ENCODE measurements at regions not wholly inside any gene's neighbourhood (a gene's known extent, or its start where the extent isn't known, plus 50 kb on each side); places are given as distances from the start of the nearest gene placed in this dataset.

DNA sequence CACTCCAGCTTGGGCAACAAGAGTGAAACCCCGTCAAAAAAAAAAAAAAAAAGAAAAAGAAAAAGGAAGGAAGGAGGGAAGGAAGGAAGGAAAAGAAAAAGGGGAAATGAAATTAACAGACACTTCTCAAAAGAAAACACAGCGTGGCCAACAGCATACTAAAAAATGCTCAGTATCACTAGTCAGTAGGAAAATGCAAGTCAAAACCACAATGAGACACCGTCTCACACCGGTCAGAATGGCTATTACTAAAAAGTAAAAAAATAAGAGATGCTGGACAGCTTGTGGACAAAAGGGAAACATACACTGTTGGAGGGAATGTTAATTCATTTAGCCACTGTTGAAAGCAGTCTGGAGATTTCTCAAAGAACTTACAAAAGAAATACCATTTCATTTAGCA is 369.5 kb upstream of the BRINP3 start:
- H3K9me3 ChIP-seq (ENCODE audit: insufficient read depth, low read length, severe bottlenecking): no peaks in the 10 kb centered on the region
- no peaks in the 10 kb centered on the region for H4K20me1 ChIP-seq (ENCODE audit: insufficient read depth, low read length)
- DNase-seq: no peak
- H3K27me3 ChIP-seq (ENCODE audit: insufficient read depth, low read length, poor library complexity): no peaks in the 10 kb centered on the region
- no peak overlapping the region for H2AFZ ChIP-seq (ENCODE audit: low read depth, low read length)
- ATAC-seq (ENCODE audit: insufficient read depth, low read depth): no peak
- no peak overlapping the region for H3K4me3 ChIP-seq (ENCODE audit: low read depth in 1 of 2, low read length in 2 of 2)
- H3K36me3 ChIP-seq (ENCODE audit: insufficient read depth, low read length): no peaks in the 10 kb centered on the region
- H3K79me2 ChIP-seq (ENCODE audit: insufficient read depth, low read length): no peaks in the 10 kb centered on the region
- no peak for TF ChIP-seq EZH2 (IDR thresholded peaks at IDR 0.05; ENCODE audit: borderline replicate concordance, low read depth, low read length, severe bottlenecking)
- TF ChIP-seq, protein P1, sequence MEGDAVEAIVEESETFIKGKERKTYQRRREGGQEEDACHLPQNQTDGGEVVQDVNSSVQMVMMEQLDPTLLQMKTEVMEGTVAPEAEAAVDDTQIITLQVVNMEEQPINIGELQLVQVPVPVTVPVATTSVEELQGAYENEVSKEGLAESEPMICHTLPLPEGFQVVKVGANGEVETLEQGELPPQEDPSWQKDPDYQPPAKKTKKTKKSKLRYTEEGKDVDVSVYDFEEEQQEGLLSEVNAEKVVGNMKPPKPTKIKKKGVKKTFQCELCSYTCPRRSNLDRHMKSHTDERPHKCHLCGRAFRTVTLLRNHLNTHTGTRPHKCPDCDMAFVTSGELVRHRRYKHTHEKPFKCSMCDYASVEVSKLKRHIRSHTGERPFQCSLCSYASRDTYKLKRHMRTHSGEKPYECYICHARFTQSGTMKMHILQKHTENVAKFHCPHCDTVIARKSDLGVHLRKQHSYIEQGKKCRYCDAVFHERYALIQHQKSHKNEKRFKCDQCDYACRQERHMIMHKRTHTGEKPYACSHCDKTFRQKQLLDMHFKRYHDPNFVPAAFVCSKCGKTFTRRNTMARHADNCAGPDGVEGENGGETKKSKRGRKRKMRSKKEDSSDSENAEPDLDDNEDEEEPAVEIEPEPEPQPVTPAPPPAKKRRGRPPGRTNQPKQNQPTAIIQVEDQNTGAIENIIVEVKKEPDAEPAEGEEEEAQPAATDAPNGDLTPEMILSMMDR (IDR thresholded peaks at IDR 0.05; ENCODE audit: borderline replicate concordance, extremely low read depth, low read length, poor library complexity, severe bottlenecking): no peak
- H3K27ac ChIP-seq (ENCODE audit: low read length): no peak overlapping the region
- H3K4me1 ChIP-seq (ENCODE audit: insufficient read depth, low read length): no peaks in the 10 kb centered on the region
- no peak overlapping the region for H3K4me2 ChIP-seq (ENCODE audit: insufficient read depth, low read length)
- H3K9ac ChIP-seq (ENCODE audit: low read depth, low read length): no peak overlapping the region

DNA sequence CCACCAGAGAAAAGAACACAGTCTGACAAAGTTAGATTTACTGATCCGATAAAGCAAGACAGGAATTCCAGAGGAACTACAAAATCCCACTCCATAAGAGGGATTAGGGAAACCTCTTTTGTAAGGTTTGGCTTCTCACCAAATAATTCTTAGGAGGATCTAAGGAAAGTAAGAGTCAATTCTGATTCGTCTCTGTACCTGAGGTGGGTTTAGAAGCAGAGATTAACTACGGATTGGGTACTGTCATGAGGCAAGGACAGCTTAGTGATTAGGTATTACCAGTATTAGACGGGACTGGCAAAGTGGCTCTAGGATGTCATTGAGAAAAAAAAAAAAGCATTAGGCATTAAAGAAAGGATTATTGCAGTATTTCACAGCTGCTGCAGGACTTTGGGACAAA is 371.7 kb upstream of the BRINP3 start:
- H3K4me2 ChIP-seq (ENCODE audit: insufficient read depth, low read length): no peak overlapping the region
- no peaks in the 10 kb centered on the region for H3K36me3 ChIP-seq (ENCODE audit: insufficient read depth, low read length)
- H3K9me3 ChIP-seq (ENCODE audit: insufficient read depth, low read length, severe bottlenecking): no peaks in the 10 kb centered on the region
- no peak overlapping the region for H3K9ac ChIP-seq (ENCODE audit: low read depth, low read length)
- DNase-seq (no peak), ATAC-seq (ENCODE audit: insufficient read depth, low read depth) (no peak)
- no peak overlapping the region for H3K4me3 ChIP-seq (ENCODE audit: low read depth in 1 of 2, low read length in 2 of 2)
- no peaks in the 10 kb centered on the region for H3K4me1 ChIP-seq (ENCODE audit: insufficient read depth, low read length)
- H4K20me1 ChIP-seq (ENCODE audit: insufficient read depth, low read length): no peaks in the 10 kb centered on the region
- TF ChIP-seq EZH2 (IDR thresholded peaks at IDR 0.05; ENCODE audit: borderline replicate concordance, low read depth, low read length, severe bottlenecking): no peak
- TF ChIP-seq, protein P1 (IDR thresholded peaks at IDR 0.05; ENCODE audit: borderline replicate concordance, extremely low read depth, low read length, poor library complexity, severe bottlenecking): no peak
- H2AFZ ChIP-seq (ENCODE audit: low read depth, low read length): no peak overlapping the region
- no peak overlapping the region for H3K27ac ChIP-seq (ENCODE audit: low read length)
- no peaks in the 10 kb centered on the region for H3K27me3 ChIP-seq (ENCODE audit: insufficient read depth, low read length, poor library complexity)
- no peaks in the 10 kb centered on the region for H3K79me2 ChIP-seq (ENCODE audit: insufficient read depth, low read length)

DNA sequence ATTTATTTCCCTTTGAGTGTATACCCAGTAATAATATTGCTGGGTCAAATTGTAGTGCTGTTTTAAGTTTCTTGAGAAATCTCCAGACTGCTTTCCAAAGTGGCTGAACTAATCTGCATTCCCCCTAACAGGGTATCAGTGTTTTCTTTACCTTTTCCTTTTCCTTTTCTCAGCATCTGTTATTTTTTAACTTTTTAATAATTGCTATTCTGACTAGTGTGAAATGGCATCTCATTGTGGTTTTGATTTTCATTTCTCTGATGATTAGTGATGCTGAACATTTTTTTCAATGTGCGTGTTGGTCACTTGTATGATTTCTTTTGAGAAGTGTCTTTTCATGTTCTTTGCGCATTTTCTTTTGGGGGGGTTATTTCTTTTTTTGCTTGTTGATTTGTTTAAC is 374.9 kb upstream of the BRINP3 start:
- no peaks in the 10 kb centered on the region for H3K4me1 ChIP-seq (ENCODE audit: insufficient read depth, low read length)
- no peaks in the 10 kb centered on the region for H3K36me3 ChIP-seq (ENCODE audit: insufficient read depth, low read length)
- H4K20me1 ChIP-seq (ENCODE audit: insufficient read depth, low read length): no peaks in the 10 kb centered on the region
- H3K4me2 ChIP-seq (ENCODE audit: insufficient read depth, low read length): no peak overlapping the region
- no peak overlapping the region for H3K27ac ChIP-seq (ENCODE audit: low read length)
- no peak overlapping the region for H3K4me3 ChIP-seq (ENCODE audit: low read depth in 1 of 2, low read length in 2 of 2)
- no peaks in the 10 kb centered on the region for H3K27me3 ChIP-seq (ENCODE audit: insufficient read depth, low read length, poor library complexity)
- TF ChIP-seq, protein P1 (IDR thresholded peaks at IDR 0.05; ENCODE audit: borderline replicate concordance, extremely low read depth, low read length, poor library complexity, severe bottlenecking): no peak
- TF ChIP-seq EZH2 (IDR thresholded peaks at IDR 0.05; ENCODE audit: borderline replicate concordance, low read depth, low read length, severe bottlenecking): no peak
- H3K9ac ChIP-seq (ENCODE audit: low read depth, low read length): no peak overlapping the region
- H3K79me2 ChIP-seq (ENCODE audit: insufficient read depth, low read length): no peaks in the 10 kb centered on the region
- ATAC-seq (ENCODE audit: insufficient read depth, low read depth) (no peak), DNase-seq (no peak)
- no peaks in the 10 kb centered on the region for H3K9me3 ChIP-seq (ENCODE audit: insufficient read depth, low read length, severe bottlenecking)
- no peak overlapping the region for H2AFZ ChIP-seq (ENCODE audit: low read depth, low read length)

DNA sequence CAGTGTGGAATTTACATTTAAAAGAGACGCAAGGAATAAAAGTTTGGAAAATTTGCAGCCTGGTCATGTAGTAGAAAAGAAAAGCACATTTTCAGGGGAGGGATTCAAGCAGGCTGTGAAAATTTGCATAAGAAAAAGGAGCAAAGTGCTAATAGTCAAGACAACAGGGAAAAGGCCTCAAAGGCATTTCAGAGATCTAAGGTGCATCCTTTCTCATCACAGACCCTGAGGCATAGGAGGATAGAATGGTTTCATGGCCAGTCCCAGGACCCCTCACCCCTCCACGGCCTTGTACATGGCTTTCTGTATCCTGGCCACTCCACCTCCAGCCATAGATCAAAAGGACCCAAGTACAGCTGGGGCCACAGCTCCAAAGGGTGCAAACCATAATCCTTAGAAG is 380.5 kb upstream of the BRINP3 start:
- H2AFZ ChIP-seq (ENCODE audit: low read depth, low read length): no peak overlapping the region
- no peaks in the 10 kb centered on the region for H4K20me1 ChIP-seq (ENCODE audit: insufficient read depth, low read length)
- H3K9ac ChIP-seq (ENCODE audit: low read depth, low read length): no peak overlapping the region
- no peak overlapping the region for H3K27ac ChIP-seq (ENCODE audit: low read length)
- no peaks in the 10 kb centered on the region for H3K27me3 ChIP-seq (ENCODE audit: insufficient read depth, low read length, poor library complexity)
- ATAC-seq (ENCODE audit: insufficient read depth, low read depth) (no peak), DNase-seq (no peak)
- H3K9me3 ChIP-seq (ENCODE audit: insufficient read depth, low read length, severe bottlenecking): peaks cover 3% of the 10 kb centered on the region
- no peak for TF ChIP-seq EZH2 (IDR thresholded peaks at IDR 0.05; ENCODE audit: borderline replicate concordance, low read depth, low read length, severe bottlenecking)
- TF ChIP-seq, protein P1 (IDR thresholded peaks at IDR 0.05; ENCODE audit: borderline replicate concordance, extremely low read depth, low read length, poor library complexity, severe bottlenecking): no peak
- no peaks in the 10 kb centered on the region for H3K36me3 ChIP-seq (ENCODE audit: insufficient read depth, low read length)
- H3K79me2 ChIP-seq (ENCODE audit: insufficient read depth, low read length): no peaks in the 10 kb centered on the region
- H3K4me2 ChIP-seq (ENCODE audit: insufficient read depth, low read length): no peak overlapping the region
- no peaks in the 10 kb centered on the region for H3K4me1 ChIP-seq (ENCODE audit: insufficient read depth, low read length)
- no peak overlapping the region for H3K4me3 ChIP-seq (ENCODE audit: low read depth in 1 of 2, low read length in 2 of 2)
